NCI-H524 (cell line): ENCODE measurements at regions not wholly inside any gene's neighbourhood (a gene's known extent, or its start where the extent isn't known, plus 50 kb on each side); places are given as distances from the start of the nearest gene placed in this dataset.

ENCODE experiments used
- DNase-seq, 2 experiments: peaks; one replicate each; lab custom pipeline; 2025; lab: John Stamatoyannopoulos, UW

DNA sequence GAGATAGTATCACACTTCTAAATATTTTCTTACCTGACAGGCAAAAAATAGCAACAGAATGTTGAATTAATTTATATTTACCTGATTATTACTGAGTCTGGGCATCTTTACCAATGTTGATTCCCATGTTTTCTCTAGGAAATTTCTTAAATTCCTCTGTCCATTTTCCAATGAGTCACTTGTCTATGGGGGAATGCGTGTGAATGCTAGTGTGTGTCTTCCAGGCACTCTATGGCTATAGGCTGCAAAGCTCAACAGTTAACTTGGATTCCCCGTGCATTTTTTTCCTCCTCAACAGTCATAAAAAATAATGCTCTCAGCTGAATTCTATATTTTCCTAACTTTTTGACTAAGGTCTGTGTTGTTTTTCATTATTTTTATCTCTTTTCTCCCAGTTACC is 1385.8 kb upstream of the FLRT2 start:
- no peak for DNase-seq

DNA sequence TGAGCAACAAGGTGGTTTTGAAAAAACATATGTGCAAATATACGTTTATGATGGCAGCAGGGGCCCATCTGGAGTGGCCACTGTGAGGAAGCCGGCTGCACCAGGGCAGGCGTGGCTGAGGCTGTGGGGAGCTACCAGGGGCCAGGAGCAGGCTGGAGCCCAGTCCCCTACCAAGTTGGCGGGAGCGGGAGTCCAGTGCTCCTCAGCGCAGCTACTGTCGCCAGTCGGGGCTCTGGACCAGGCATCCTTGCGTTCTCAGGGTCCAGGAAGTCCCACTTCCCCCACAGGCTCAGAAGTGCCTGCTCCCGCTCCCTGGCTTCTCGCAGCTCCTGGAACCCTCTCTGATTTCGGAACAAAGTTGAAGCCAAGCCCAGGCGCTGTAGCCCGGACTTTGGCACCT is 1377.5 kb upstream of the FLRT2 start:
- DNase-seq = no peak

DNA sequence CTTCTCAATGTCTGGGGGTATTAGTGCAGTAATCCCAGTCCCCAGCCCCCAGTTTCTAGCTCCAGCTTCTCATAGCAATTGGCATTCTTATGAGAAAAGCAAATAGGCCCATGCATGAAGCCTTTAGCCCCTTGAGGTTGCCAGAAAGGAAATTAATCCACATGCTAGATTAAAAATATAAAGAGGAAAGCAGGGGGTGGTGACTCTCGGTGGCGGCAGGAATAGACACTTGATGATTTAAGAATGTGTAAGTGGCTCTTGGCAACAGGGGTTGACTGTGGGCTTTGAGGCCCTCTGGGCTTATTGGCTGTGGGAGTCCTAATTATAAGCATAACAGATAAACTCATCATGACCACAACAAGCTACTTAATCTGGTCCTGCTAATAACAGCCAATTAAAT is 1367.3 kb upstream of the FLRT2 start:
- DNase-seq = peak; percentile 96 to 98

DNA sequence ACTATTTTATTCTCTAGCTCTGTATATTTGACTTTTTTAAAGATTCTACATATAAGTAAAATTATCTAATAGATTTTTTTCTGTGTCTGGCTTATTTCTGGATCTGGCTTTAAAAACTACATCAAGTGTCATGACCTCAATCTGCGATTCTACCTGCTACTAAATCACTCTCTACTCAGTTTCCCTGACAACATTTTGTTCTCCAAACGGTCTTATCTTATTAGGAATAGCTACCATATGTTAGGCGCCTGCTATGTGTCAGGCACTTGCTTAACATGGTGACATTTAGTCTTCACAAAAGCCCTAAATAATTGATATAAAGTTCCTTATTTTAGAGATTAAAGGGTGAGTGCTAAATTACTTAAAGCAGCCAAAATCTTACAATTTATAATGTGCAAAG is 1362.9 kb upstream of the FLRT2 start:
- DNase-seq = peak in 1 of 2 experiments; percentile 49

DNA sequence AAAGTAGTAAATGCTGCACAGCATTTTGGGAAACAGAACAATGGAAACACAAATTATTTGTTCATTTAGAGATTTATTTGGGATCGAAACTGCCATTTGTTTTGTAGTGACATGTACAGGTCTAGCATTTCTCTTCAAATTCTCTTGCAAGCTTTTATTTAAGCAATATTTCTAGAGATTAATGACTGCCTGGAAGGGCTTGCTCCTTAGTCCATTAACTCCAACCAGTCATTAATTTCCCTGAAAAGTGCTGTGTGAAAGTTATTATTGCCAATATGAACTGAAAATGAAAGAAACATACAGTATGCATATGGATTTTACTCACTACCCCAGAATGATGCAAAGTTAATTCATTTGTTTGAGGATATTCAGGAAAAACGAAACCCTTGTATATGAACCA is 1349.6 kb upstream of the FLRT2 start:
- no peak for DNase-seq

DNA sequence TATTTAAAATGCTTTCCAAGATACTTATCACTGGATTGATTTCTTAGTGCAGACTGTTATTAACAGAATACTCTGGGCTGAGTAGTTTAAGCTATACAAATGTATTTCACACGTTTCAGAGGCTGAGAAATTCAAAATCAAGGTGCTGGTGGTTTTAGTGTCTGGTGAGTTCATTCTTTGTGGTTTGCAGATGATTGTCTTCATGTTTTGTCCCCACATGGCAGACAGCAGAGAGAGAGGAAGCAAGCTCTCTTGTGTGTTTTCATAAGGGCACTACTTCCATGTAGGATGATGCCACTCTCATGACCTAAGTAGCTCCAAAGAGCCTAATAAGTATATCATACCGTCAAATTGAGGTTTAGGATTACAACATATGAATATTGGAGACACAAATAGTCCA is 1348.9 kb upstream of the FLRT2 start:
- DNase-seq = no peak

DNA sequence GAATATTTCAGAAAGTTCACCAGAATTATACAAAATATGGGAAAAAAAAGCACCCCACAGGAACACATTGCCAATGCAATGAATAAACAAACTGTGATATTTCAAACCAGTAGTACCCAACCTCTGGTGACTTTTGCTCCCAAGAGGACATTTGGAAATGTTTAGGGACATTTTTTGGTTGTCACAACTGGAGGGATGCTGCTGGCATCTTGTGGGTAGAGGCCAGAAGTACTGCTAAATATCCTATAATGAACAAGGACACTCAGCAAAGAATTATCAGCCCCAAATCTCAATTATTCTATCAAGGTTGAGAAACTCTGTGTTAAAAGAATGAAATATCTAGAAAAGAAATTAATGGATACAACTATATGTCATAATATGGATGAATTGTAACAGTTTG is 1334.4 kb upstream of the FLRT2 start:
- DNase-seq = no peak

DNA sequence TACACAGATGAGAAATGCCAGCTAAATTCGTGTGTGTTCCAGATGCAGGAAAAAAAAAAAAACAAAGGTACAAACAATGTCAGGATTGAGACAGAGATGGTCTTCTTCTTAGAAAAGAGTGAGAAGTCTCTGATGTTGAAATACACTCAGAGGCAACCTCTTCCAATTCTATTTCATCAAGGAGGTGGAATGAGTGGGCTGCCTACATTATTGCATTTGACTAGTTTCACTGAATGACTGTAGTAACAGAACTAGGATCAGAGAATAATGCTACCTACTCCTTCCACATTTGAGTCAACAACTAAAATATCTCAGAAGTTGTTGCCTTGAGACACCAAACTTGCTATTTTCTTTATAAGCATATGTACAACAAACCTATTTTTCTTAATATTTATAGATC is 1332.2 kb upstream of the FLRT2 start:
- DNase-seq = no peak

DNA sequence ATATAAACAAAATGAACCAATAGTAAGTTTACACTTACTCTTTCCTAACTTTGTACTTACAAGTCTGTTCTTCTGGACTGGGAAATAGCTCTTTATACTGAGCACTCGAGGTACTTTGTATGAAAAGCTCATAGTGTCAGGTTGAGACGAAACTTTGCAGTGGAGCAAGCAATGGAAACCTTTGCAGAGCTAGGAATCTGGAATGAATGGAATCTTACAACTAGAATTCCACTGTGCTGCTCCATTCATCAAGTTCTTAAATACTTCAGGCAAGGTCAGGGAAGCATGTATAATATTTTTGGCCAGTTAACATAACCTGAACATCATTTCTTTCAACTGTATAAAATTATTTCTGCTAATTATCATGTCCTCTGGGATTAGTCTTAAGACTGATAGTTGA is 1327.5 kb upstream of the FLRT2 start:
- no peak for DNase-seq

DNA sequence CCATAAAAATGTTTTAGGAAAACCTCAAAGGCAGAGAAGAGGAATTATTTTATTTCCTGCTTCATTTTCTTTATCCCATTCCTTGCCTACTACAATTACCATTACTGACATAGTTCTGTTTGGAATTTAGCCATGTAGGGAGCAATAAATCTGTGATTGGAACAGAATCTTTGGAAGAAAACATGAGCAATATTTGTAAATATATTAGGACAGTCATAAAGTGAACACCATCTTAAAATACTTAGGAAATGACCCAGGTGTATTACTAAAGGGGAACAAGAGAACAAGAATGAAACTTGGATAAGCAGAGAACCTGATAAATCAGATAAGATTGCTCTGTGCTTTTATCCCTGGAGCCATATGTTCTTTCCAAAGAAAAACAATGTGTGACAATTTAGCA is 1326.0 kb upstream of the FLRT2 start:
- no peak for DNase-seq

DNA sequence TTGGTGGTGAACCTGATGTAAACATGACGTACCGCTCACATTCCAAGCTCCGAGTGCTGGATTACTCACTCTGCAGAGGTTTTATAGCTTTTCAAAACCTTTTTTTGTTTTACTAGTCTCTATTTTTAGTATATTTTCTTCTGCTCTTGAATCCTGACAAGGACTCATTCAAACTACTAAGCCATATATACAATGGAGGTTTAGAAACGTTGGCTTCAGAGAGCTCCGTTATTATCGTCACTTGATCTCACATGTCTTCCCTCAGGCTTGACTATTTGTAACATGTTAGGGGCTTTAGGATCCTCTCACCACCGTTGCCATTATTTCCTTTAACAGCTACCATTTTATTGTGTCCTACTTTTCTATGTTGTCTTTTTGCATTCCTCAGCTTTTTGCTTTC is 1321.5 kb upstream of the FLRT2 start:
- DNase-seq = no peak

DNA sequence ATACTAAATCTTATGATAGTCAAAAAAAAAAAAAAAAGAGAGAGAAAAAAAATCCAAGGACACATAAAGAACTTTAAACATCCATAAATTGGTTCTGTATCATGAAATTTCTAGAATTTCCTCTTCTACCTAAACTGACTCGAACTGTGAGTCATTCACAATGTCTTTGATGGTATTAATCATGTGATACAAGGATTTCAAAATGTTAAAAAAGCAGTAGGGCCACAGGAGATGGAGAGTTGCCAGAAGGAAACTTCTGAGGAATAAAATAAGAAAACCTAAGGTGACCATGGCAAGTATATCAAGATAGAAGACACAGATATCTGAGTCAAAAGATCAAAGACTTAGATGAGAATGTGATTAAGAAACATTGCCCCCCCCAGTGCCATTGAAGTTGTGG is 1320.9 kb upstream of the FLRT2 start:
- no peak for DNase-seq

DNA sequence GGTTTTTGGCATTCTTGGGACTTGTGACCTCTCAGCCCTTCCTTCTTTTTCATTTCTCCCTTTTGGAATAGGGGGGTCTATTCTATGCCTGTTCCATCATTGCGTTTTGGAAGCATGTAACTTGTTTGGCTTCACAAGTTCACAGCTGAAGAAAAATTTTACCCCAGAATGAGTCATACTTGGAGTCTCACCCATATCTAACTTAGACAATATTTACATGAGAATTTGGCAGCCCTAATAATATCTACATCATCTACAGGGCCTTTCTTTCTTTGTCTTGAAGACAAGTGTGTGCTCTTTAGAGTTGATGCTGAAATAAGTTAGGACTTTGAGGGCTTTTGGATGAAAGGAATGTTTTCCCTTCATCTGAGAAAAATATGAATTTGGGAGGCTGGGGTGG is 1312.9 kb upstream of the FLRT2 start:
- no peak for DNase-seq

DNA sequence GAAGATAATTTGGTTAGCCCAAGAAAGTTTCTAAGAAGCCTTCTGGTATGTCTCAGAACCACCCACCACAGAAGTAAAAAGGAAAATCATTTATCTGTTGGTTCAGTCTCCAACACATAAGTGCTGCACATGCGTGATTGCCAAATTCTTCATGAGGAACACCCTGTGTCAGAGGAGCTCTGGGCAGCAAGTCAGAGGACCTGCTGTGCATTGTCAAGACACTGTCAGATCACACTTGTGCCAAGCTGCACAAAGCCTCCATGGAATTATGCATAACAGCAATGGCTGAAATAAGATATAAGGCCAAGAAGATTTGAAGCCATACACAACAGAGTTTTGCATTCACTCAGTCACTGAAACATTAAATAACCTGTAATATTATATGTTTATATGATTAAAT is 1304.7 kb upstream of the FLRT2 start:
- no peak for DNase-seq

DNA sequence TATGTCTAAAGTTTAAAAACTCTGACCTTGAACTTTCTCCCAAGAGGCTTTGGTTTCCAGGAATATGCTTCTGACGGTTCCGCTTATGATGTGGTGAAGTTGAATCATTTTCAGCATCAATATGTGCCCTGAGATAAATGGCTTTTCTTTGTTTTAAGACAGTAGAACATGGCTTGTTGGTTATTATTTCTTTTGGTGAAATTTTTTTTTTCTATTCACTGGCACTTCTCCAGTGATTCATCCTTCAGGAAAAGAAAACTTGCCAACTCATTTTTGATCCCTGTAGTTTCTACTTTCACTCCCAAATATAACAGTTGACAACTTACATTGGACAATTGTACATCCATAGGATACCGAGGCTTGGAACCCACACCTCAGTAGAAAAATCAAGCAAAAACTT is 1301.2 kb upstream of the FLRT2 start:
- no peak for DNase-seq

DNA sequence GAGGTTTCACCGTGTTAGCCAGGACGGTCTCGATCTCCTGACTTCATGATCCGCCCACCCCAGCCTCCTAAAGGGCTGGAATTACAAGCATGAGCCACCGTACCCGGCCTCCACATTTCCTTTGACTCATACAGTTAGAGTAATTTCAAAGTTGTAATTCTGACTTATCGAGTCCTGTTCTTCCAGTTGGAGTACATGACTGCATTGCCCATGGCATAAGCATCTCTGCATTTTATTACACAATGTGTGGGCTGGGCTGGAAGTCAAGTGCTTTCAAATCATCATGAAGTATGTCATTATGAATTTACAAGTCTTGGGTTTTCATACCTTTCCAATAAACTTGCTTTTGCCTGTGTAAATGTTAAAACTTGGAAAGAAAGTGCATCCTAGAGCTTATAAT is 1295.7 kb upstream of the FLRT2 start:
- no peak for DNase-seq

DNA sequence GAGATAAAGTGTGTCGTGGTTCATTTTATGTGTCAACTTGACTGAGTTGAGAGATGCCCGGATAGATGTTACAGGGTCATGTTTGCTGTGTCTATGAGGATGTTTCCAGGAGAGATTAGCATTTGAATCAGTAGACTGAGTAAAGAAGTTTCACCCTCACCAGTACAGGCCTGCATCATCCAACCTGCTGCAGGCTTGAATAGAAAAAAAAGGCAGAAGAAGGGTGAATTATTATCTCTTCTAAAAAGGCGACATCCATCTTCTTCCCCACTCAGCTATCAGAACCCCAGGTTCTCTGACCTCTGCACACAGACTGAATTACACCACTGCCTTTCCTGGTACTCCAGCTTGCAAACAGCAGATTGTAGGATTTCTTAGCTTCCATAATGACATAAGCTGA is 1293.7 kb upstream of the FLRT2 start:
- no peak for DNase-seq

DNA sequence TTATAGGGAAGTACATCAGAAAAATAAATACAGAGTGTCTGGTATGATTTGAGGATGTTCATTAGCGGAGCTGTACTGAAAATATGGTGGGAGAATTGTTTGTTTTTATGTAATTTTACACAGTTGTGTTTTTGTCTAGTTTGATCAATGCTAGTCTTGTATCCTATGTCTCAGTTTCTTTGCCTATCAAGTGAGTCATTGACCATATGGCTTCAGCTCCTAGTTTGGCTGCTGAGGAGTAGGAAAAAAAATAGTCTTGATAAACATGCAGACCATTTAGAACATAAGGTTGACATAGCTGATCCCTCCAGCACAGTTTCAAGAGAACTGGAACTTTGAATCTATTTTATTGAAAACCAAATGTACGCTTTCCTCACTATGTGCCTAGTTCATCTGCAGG is 1292.1 kb upstream of the FLRT2 start:
- DNase-seq = peak in 1 of 2 experiments; percentile 57

DNA sequence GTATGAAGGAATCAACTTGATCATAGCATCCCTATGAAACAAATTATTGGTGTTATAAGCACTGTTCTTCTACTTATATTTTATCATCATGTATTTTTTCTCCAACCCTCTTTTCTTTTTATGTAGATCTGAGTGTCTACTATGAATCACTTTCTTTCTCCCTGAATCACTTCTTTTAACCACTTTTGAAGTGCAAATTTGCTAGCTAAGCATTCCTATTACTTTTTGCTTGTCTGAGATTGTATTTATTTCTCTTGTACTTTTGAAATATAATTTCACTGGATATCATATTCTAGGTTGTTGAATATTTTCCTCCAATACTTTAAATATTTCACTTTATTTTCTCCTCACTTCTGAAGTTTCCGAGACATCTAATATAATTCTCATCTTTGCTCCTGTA is 1282.3 kb upstream of the FLRT2 start:
- DNase-seq = no peak

DNA sequence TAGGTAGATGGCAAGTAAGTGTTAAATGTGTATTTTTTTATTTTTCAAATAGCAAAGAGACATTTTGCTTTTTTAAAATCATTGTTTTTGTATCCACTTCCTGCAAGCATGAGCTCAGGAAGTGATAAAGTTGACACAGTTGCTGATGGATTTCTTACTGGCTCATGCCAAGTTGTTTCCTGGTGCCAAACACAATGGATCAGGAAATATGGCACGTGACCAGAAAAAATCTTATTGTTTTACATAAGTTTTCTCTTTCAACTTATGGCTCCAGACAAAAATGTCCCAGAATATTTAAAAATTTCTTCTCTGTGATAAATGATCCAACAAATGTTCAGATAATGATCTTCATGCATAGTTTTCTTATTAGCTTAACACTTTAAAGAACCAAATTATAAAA is 1279.1 kb upstream of the FLRT2 start:
- no peak for DNase-seq

DNA sequence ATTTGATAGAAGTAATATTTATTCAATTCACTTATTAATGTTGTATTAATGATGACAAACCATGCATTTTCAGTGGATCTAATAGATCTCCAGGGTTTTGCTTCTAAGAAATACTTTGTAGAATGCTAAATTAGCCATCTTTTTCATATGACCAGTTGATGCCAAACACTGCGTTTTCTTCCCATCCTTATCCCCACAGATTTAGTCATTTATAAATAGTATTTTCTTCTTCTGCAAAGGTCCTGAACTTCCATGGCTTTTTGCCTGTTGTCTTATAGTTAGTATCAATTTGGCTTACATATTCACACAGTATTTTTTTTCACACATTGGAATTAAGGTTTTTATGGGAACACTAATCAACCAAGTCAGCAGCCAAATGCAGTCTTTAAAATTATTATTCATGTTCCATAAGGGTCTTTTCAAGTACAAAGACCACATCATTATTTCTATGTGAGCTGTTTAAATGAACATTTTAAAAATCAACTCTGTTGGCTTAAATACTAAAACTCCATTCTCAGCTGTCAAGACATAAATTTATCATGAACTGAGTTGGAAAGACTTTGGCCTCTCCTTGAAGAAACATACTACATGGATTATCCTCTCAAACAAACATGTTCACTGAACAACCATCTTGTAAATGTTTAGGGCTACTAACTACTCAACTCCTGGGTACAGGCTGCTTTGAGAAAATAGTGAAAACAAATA is 1278.4 kb upstream of the FLRT2 start:
- no peak for DNase-seq

DNA sequence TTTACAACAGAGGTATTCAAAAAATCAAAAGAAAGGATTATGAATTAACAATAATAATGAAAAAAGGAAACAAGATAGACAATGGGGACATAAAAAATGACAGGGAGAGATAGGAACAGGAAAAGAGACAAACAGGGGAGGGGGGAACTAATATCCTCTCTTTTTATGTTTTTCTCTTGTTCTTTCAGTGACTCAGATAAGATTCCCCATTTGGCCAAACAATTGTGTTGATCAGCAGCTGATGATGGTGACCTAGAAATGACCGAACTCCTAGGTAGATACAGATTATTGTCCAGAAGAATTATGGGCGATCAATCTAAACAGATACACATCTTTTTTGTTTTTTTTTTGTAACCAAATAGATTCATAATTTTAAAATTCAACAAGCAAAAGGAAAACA is 1277.2 kb upstream of the FLRT2 start:
- DNase-seq = no peak

DNA sequence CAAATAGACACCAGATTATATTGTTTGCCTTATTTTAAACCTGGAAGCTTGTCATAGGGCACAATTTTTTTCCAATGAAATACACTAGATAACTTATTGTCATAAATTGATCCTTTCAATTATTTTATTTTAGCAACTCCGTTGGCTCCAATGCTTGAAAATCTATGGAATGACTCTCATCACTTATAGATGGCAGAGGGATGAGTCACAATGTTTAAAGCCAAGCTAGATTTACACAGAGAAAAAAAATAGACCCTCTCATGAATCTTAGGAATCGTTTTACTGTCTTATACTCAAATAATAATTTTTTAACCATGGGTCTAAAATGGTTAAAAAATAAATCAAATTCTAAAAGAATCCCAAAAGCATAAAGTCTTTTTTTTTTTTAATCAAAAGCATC is 1276.6 kb upstream of the FLRT2 start:
- no peak for DNase-seq

DNA sequence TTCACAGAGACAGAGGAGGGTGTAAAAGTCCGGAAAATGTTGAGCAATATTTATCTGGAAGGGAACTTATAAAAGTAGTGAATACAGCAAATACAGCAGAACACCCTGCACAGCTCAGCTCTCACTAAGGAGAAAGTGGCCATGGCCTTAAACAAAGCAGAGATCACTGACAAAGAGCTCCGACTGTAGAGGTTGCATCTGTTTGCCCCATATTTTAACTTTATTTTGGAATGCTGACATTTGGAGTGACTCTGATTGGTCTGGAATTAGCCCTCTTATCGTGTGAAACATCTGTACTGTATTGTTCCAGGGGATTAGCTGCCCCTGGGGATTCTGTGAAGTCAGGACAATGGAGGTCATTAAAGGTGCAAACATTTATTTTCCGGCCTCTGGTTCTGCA is 1275.7 kb upstream of the FLRT2 start:
- DNase-seq = peak; percentile 93 to 99

DNA sequence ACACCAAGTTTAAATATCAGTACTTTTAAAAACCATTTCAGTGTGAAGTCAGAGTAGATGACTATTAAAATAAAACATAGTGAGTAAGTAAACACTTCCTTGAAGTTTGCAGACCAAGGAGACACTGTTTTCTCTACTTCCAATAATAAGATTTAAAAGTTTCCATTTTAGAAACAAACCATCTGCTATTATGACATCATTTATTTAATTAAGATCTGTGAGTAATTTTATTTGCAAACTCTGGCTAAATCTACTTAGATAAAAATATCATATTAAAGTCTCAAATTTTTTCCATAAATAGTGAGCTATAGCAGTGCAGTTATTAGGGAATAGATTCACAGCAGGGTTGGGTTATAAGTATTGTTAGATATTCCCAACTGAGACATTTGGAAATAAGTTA is 1267.0 kb upstream of the FLRT2 start:
- DNase-seq = no peak
